ENCODE measurements at regions not wholly inside any gene's neighbourhood (a gene's known extent, or its start where the extent isn't known, plus 50 kb on each side); places are given as distances from the start of the nearest gene placed in this dataset.
"Not testable (repeated sequence)": the region's sequence is repeated elsewhere in the genome, so short reads cannot be mapped to it uniquely, and the experiment has no call there.

DNA sequence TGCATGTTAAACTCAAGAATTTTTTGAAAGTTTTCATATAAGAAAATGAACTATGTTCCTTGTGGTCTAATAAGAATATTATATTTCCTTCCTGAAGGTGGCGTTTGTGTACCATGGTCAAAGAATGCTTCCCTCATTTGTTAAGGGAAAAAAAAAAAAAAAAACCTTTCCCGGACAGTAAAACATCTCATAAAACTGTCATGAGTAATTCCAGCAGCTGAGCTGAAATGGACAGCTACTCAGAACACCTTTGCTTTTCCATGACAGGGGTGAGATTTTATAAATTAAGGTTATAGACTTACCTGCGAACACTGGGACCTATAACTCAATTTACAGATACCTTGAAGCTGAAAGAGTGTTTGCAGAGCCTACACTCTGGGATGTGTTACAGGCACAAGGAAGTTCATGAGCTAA is 113.2 kb upstream of the RANBP3L start:
- Histone ChIP-seq H3K9ac (ENCODE audit: low read length) (no peak overlapping the region), H3K4me1 (ENCODE audit: control insufficient read depth, insufficient read depth, low read length) (peaks cover 21% of the 10 kb centered on the region), H3K9me3 (ENCODE audit: control insufficient read depth, low read length) (no peaks in the 10 kb centered on the region), H3K4me3 (ENCODE audit: low read length) (no peak overlapping the region), H3K27me3 (ENCODE audit: control insufficient read depth, insufficient read depth, low read length) (no peaks in the 10 kb centered on the region), H3K36me3 (ENCODE audit: control insufficient read depth, insufficient read depth, low read length) (no peaks in the 10 kb centered on the region)

- H3K9me3 ChIP-seq (ENCODE audit: control insufficient read depth, low read length), result no peaks in the 10 kb centered on the region
- H3K27me3 ChIP-seq (ENCODE audit: control insufficient read depth, insufficient read depth, low read length), result no peaks in the 10 kb centered on the region
- H3K9ac ChIP-seq (ENCODE audit: low read length), result no peak overlapping the region
- no peak overlapping the region for H3K4me3 ChIP-seq (ENCODE audit: low read length)
- H3K4me1 ChIP-seq (ENCODE audit: control insufficient read depth, insufficient read depth, low read length), result peaks cover 21% of the 10 kb centered on the region
- no peaks in the 10 kb centered on the region for H3K36me3 ChIP-seq (ENCODE audit: control insufficient read depth, insufficient read depth, low read length)
Measured at GRCh38 chr5:36416605-36417004, 114.9 kb upstream of the RANBP3L start.

GRCh38 chr5:36417221-36417620 is 115.5 kb upstream of the RANBP3L start:
- no peaks in the 10 kb centered on the region for H3K9me3 ChIP-seq (ENCODE audit: control insufficient read depth, low read length)
- no peak overlapping the region for H3K9ac ChIP-seq (ENCODE audit: low read length)
- H3K36me3 ChIP-seq (ENCODE audit: control insufficient read depth, insufficient read depth, low read length), result no peaks in the 10 kb centered on the region
- H3K27me3 ChIP-seq (ENCODE audit: control insufficient read depth, insufficient read depth, low read length), result no peaks in the 10 kb centered on the region
- H3K4me3 ChIP-seq (ENCODE audit: low read length), result no peak overlapping the region
- peaks cover 21% of the 10 kb centered on the region for H3K4me1 ChIP-seq (ENCODE audit: control insufficient read depth, insufficient read depth, low read length)

- H3K4me3 ChIP-seq (ENCODE audit: low read length), result no peak overlapping the region
- peaks cover 21% of the 10 kb centered on the region for H3K4me1 ChIP-seq (ENCODE audit: control insufficient read depth, insufficient read depth, low read length)
- no peaks in the 10 kb centered on the region for H3K36me3 ChIP-seq (ENCODE audit: control insufficient read depth, insufficient read depth, low read length)
- no peak overlapping the region for H3K9ac ChIP-seq (ENCODE audit: low read length)
- H3K9me3 ChIP-seq (ENCODE audit: control insufficient read depth, low read length), result no peaks in the 10 kb centered on the region
- H3K27me3 ChIP-seq (ENCODE audit: control insufficient read depth, insufficient read depth, low read length), result no peaks in the 10 kb centered on the region
Measured at GRCh38 chr5:36417668-36418067, 116.0 kb upstream of the RANBP3L start.

- Histone ChIP-seq H3K4me1 (ENCODE audit: control insufficient read depth, insufficient read depth, low read length) (peaks cover 25% of the 10 kb centered on the region), H3K36me3 (ENCODE audit: control insufficient read depth, insufficient read depth, low read length) (no peaks in the 10 kb centered on the region), H3K9me3 (ENCODE audit: control insufficient read depth, low read length) (no peaks in the 10 kb centered on the region), H3K9ac (ENCODE audit: low read length) (no peak overlapping the region), H3K4me3 (ENCODE audit: low read length) (no peak overlapping the region), H3K27me3 (ENCODE audit: control insufficient read depth, insufficient read depth, low read length) (no peaks in the 10 kb centered on the region)
Measured at GRCh38 chr5:36418152-36418979, 116.7 kb upstream of the RANBP3L start.

DNA sequence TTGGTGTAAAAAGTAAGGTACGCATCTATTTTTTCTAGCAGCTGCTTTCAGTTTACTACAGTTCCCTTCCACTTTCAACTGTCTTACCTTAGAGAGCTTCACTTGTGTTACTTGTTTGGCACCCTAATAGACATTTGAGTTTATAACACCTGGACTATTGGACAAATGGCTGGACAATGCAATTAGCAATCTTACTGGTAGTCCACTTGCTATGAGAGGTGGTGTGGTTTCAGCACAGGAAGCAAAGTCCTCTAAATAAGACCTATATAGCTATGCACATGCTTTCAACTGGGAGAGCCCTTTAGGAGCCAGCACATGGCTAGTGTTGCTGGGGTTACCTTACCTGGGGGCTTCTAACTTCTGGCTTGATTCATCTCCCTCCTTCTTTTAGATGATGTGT is 119.6 kb upstream of the RANBP3L start:
- no peaks in the 10 kb centered on the region for H3K27me3 ChIP-seq (ENCODE audit: control insufficient read depth, insufficient read depth, low read length)
- no peak overlapping the region for H3K4me3 ChIP-seq (ENCODE audit: low read length)
- no peaks in the 10 kb centered on the region for H3K9me3 ChIP-seq (ENCODE audit: control insufficient read depth, low read length)
- H3K9ac ChIP-seq (ENCODE audit: low read length), result no peak overlapping the region
- H3K4me1 ChIP-seq (ENCODE audit: control insufficient read depth, insufficient read depth, low read length), result peaks cover 28% of the 10 kb centered on the region
- no peaks in the 10 kb centered on the region for H3K36me3 ChIP-seq (ENCODE audit: control insufficient read depth, insufficient read depth, low read length)

DNA sequence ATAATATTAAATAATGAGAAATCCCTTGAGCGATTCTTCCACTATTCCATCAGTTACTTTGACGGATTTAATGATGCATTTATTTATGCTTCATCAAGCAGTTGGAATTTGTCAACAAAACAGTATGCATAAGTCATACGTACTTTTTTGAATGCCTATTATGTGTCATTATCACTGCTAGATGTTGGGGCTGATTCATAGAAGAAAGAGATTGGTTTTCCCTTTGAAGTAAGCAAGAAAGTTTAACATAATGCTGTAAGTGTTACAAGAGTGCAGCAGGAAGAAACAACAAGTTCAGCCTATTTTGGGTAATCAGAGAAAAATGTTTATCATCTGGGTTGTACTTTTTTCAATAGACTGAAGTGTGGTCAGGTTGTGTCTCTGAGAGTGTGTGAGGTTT is 121.2 kb upstream of the RANBP3L start:
- no peaks in the 10 kb centered on the region for H3K9me3 ChIP-seq (ENCODE audit: control insufficient read depth, low read length)
- H3K9ac ChIP-seq (ENCODE audit: low read length), result no peak overlapping the region
- no peaks in the 10 kb centered on the region for H3K27me3 ChIP-seq (ENCODE audit: control insufficient read depth, insufficient read depth, low read length)
- H3K4me1 ChIP-seq (ENCODE audit: control insufficient read depth, insufficient read depth, low read length), result peaks cover 22% of the 10 kb centered on the region
- H3K36me3 ChIP-seq (ENCODE audit: control insufficient read depth, insufficient read depth, low read length), result no peaks in the 10 kb centered on the region
- no peak overlapping the region for H3K4me3 ChIP-seq (ENCODE audit: low read length)

- Histone ChIP-seq H3K36me3 (ENCODE audit: control insufficient read depth, insufficient read depth, low read length) (no peaks in the 10 kb centered on the region), H3K4me3 (ENCODE audit: low read length) (no peak overlapping the region), H3K27me3 (ENCODE audit: control insufficient read depth, insufficient read depth, low read length) (no peaks in the 10 kb centered on the region), H3K9me3 (ENCODE audit: control insufficient read depth, low read length) (no peaks in the 10 kb centered on the region), H3K4me1 (ENCODE audit: control insufficient read depth, insufficient read depth, low read length) (peaks cover 14% of the 10 kb centered on the region), H3K9ac (ENCODE audit: low read length) (no peak overlapping the region)
Measured at GRCh38 chr5:36423578-36424307, 122.0 kb upstream of the RANBP3L start.

DNA sequence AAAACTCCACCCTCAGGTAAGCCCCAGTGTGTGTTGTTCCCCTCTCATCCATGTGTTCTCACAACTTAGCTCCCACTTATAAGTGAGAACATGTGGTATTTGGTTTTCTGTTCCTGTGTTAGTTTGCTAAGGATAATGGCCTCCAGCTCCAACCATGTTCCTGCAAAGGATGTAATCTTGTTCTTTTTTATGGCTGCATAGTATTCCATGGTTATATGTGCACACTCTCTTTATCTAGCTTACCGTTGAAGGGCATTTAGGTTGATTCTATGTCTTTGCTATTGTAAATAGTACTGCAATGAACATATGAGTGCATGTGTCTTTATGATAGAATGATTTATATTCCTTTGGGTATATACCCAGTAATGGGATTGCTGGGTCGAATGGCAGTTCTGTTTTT is 124.4 kb upstream of the RANBP3L start:
- not testable (repeated sequence) for H3K9ac ChIP-seq (ENCODE audit: low read length); H3K4me1 ChIP-seq (ENCODE audit: control insufficient read depth, insufficient read depth, low read length); H3K27me3 ChIP-seq (ENCODE audit: control insufficient read depth, insufficient read depth, low read length); H3K36me3 ChIP-seq (ENCODE audit: control insufficient read depth, insufficient read depth, low read length); H3K4me3 ChIP-seq (ENCODE audit: low read length); H3K9me3 ChIP-seq (ENCODE audit: control insufficient read depth, low read length)

DNA sequence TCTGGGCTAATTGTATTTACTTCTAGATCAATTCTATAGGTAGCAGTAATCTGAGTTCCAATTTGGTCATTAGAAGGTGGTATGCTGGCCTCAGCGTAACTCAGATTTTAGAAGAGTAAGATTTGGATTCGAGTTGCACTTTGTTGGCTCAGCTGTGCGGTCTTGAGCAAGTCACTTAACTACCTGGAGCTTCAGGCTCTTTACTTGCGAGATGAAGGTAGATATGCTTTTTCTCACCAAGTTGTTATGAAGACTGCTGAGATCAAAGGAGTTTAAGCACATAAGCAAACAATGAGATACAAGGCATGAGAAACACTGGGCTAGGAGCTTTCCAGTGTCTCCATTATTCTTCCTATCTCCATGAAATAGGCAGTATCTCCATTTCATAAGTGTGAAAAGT is 133.8 kb upstream of the RANBP3L start:
- Histone ChIP-seq H3K9me3 (ENCODE audit: control insufficient read depth, low read length) (no peaks in the 10 kb centered on the region), H3K4me3 (ENCODE audit: low read length) (no peak overlapping the region), H3K27me3 (ENCODE audit: control insufficient read depth, insufficient read depth, low read length) (no peaks in the 10 kb centered on the region), H3K9ac (ENCODE audit: low read length) (no peak overlapping the region), H3K4me1 (ENCODE audit: control insufficient read depth, insufficient read depth, low read length) (peaks cover 3% of the 10 kb centered on the region), H3K36me3 (ENCODE audit: control insufficient read depth, insufficient read depth, low read length) (no peaks in the 10 kb centered on the region)

DNA sequence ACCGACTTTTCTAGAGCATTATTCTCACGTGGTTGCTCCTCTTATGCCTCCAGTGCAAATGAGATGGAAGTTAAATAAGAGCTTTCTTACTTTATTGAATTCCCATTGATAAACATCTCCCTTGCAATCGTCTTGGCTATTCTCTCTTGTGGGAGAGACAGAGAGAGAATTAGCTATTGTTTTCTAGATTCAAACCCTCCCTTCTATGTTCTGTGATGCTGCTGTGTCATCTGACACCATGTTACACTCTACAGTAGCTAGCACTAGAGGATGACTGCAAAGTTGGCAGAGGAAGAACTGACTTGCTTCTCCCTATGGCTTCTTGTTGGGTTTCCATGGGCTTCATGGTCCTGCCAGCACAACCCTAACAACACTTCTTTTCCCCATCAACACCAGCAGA is 134.6 kb upstream of the RANBP3L start:
- no peak overlapping the region for H3K4me3 ChIP-seq (ENCODE audit: low read length)

GRCh38 chr5:36438765-36439561 is 137.3 kb upstream of the RANBP3L start:
- H3K27me3 ChIP-seq (ENCODE audit: control insufficient read depth, insufficient read depth, low read length), result no peaks in the 10 kb centered on the region
- no peaks in the 10 kb centered on the region for H3K36me3 ChIP-seq (ENCODE audit: control insufficient read depth, insufficient read depth, low read length)
- no peaks in the 10 kb centered on the region for H3K9me3 ChIP-seq (ENCODE audit: control insufficient read depth, low read length)
- no peak overlapping the region for H3K4me3 ChIP-seq (ENCODE audit: low read length)
- no peak overlapping the region for H3K9ac ChIP-seq (ENCODE audit: low read length)
- H3K4me1 ChIP-seq (ENCODE audit: control insufficient read depth, insufficient read depth, low read length), result peaks cover 33% of the 10 kb centered on the region

More for the DNA sequence above, 134.6 kb upstream of the RANBP3L start:
- H3K9me3 ChIP-seq (ENCODE audit: control insufficient read depth, low read length), result no peaks in the 10 kb centered on the region
- no peak overlapping the region for H3K9ac ChIP-seq (ENCODE audit: low read length)
- H3K36me3 ChIP-seq (ENCODE audit: control insufficient read depth, insufficient read depth, low read length), result no peaks in the 10 kb centered on the region
- H3K27me3 ChIP-seq (ENCODE audit: control insufficient read depth, insufficient read depth, low read length), result no peaks in the 10 kb centered on the region
- peaks cover 11% of the 10 kb centered on the region for H3K4me1 ChIP-seq (ENCODE audit: control insufficient read depth, insufficient read depth, low read length)
